OCI-LY1 (cell line): ENCODE measurements at regions not wholly inside any gene's neighbourhood (a gene's known extent, or its start where the extent isn't known, plus 50 kb on each side); places are given as distances from the start of the nearest gene placed in this dataset.

Source experiments
- CTCF ChIP-seq: fragments of 200-600 bp; sonication (generic), shearing (Covaris generic); IDR thresholded peaks from 2 replicates; pipeline ENCODE4 v1.5.1; 2017; ENCODE audit warnings: mild to moderate bottlenecking, antibody characterized with exemption, low read length, moderate library complexity, mixed read lengths
- EZH2 ChIP-seq: fragments of 200-600 bp; sonication (generic), shearing (Covaris generic); IDR thresholded peaks from 2 replicates; pipeline ENCODE4 v1.8.0; 2017; ENCODE audit warnings: borderline replicate concordance, mixed run types, mild to moderate bottlenecking, antibody characterized with exemption, low read length, moderate library complexity, mixed read lengths

GRCh38 chr5:117587111-117587510 lies 1012.5 kb upstream of the SEMA6A start:
- TF ChIP-seq CTCF (no peak), EZH2 (no peak)
